ENCODE measurements at regions not wholly inside any gene's neighbourhood (a gene's known extent, or its start where the extent isn't known, plus 50 kb on each side); places are given as distances from the start of the nearest gene placed in this dataset.

- DNase-seq (ENCODE audit: low read depth in 2 of 2), result no peak
Observed at GRCh38 chr5:173719731-173720082, 103.3 kb upstream of the BOD1 start.

- no peak for DNase-seq (ENCODE audit: low read depth in 2 of 2)
Observed at GRCh38 chr5:173720286-173720952, 104.0 kb upstream of the BOD1 start.

DNA sequence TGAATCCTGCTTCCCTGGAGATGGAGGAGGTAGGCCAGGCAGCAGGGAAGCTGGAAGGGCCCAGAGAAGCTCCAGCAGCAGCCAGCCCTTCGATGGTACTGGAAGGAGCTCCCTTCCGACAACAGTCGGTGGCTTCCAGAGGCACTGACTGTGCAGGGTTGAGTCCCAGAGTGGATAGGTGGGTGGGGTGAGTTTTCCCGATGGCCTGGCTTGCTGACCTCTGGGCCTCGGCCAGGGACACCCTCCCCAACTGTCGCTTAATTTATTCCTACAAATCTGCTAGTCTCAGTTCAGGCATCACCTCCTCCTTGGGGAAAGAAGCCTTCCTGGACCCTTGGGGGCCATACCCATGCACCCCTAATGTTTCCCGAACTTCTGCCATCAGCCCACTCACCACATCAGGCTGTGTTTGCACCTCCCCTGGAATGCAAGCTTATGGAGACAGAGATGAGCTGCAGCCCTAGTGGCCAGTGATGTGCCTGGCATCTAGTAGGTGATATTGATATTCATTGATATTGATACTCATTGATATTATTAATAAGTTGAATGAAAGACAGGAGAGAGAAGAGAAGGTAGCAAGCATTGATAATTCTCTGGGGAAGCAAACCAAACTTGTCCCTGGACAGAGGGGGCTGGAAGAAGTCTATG lies 104.6 kb upstream of the BOD1 start:
- DNase-seq (ENCODE audit: low read depth in 2 of 2), result no peak

- DNase-seq (ENCODE audit: low read depth in 2 of 2), result no peak
Observed at GRCh38 chr5:173721601-173722232, 105.3 kb upstream of the BOD1 start.

GRCh38 chr5:173726846-173727557 lies 110.6 kb upstream of the BOD1 start:
- no peak for DNase-seq (ENCODE audit: low read depth in 2 of 2)

GRCh38 chr5:173727839-173728778 lies 111.7 kb upstream of the BOD1 start:
- no peak for DNase-seq (ENCODE audit: low read depth in 2 of 2)

DNA sequence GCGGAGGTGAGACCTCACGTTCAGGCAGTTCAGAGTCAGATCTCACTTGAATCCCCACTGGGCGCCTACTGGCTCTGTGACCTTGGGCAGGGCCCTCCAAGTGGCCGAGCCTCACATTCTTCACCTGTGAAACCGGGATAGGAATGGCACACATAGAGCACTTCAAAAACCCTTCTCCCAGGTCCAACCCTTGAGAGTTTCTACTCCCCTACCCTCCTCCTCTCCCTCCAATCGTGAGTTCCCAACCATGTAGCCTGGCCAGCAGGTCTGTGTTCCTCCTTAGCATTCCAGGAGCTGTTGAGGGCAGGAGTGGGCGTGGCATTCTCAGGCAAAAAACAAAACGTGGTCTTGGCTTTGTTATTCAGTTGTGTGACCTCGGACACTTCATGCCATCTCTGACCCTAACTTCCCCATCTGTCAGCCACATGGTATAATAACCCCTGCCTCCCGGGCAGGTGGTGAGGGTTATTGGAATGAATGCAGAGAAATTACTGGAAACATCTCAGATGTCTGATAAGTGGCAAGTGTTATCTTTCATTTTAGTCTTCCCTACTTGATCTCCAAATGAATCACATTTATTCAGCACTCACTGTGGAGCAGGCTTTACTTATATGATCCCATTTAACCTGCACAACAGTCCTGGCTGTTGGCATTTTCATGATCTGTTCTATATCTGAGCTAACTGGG lies 112.8 kb upstream of the BOD1 start:
- no peak for DNase-seq (ENCODE audit: low read depth in 2 of 2)

DNA sequence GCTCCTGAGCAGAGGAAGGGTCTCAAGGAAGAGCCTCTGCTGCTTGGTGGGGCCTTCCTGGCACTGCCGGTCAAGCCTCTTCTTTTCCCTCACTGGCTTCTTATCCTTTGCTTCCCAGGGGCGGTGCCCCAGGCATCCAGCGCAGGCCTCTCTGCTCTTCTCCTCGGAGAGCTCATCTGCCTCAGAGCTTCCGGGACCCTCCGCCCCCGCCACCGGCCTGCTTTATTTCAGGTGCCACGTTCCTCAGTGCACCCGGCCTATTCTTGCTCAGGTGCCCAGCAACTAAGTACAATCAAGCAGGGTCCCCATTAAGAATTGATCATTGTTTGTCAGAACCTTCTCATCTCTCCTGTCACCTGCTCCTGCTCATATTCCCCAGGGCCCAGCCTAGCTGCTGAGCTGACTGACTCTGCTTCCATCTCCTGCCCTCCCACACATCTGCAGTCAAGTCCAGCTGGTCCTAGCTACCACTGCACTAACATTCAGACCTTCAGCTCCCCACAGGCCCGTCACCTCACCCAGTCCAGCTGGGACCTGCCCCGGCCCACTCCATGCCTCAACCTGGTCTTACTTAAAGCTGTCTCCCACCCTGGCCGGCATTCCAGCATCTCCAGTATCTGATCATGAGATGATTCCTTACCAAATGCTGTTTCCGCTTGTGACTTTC lies 114.3 kb upstream of the BOD1 start:
- DNase-seq (ENCODE audit: low read depth in 2 of 2), result no peak

DNA sequence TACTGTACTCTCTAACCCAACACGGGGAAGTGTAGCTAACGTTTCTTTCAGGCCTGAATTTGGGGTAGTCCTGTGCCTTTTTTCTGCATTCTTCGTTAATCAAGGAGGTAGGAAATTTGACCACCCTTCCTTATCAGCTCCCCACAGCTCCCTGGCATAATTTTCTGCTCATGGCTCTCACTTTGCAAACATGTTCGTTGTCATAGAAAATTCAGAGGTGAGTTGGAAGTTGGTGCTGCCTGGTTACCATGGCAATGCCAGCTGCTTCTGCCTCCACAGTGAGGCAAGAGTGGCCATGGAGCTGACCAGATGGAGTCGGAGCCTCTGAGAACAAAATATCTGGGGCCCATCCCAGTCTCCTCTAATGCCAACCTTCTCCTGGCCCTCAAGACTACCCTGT lies 116.6 kb upstream of the BOD1 start:
- no peak for DNase-seq (ENCODE audit: low read depth in 2 of 2)

DNA sequence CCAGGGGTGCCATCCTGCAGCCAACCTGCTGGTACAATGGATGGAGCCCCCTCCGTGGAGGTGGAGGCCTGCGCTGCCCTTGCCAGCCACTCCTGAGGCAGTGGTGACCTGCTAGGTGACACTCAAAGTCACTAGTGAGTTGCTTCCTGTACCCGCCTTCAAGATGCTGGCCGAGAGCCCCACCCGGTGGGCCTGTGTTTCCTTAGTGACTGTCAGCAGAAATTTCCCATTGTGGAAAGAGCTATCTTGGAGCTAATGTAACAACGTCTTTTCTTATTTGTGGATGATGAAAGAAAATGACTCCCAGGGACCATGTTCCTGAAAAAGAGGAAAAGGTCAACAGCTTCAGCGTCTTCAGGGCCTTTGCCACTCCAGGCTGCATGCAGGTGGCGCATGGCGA lies 117.0 kb upstream of the BOD1 start:
- no peak for DNase-seq (ENCODE audit: low read depth in 2 of 2)

DNA sequence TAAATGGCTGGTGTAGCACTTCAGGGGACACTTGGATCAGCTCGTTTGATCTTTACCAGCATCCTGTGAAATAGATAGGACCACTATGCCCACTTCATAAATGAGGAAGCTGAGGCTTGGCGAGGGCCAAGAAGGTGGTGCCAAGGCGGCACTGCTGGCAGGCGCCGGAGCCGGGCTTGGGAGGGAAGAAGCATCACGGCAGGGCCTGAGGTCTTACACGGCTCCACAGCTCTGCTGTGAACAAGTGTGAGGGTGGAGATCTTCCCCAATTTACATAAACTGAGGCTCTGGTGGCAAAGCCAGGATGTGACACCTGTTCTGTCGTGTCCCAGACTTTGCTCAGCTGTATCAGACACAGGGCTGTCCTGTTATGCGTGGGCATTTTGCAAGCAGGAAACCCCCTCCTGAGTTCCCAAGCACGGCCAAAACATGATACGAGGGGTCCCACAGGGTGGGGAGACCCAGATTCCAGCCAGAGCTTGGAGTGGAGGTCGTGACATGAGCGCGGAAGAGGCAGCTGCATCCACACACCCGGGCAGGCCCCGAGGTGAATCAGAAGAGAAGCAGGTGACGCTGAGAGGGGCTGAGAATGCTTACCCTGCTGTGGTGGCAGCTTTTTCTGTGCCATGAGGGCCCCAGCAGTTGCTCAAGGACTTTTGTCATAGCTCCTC lies 117.5 kb upstream of the BOD1 start:
- no peak for DNase-seq (ENCODE audit: low read depth in 2 of 2)

GRCh38 chr5:173734716-173735115 lies 118.3 kb upstream of the BOD1 start:
- no peak for DNase-seq (ENCODE audit: low read depth in 2 of 2)

DNA sequence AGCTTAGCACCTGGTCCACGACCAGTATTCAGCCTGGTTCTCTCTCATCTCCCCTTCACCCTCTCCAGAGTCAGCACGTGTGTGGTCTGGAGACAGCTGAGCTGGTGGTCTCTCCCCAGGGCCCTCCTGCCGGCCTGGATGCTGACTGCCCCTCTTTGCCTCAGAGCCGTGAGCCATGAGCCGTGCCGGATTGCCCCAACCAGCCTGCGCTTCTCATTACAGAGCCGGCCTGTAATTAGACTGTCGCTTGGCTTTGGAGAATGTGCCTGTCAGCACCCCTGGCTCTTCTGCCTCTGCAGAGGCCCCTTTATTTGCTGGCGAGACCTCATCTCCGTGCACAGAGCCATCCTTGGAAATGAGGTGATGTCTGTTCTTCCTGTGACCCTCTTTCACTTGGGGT lies 118.7 kb upstream of the BOD1 start:
- DNase-seq (ENCODE audit: low read depth in 2 of 2), result no peak

DNA sequence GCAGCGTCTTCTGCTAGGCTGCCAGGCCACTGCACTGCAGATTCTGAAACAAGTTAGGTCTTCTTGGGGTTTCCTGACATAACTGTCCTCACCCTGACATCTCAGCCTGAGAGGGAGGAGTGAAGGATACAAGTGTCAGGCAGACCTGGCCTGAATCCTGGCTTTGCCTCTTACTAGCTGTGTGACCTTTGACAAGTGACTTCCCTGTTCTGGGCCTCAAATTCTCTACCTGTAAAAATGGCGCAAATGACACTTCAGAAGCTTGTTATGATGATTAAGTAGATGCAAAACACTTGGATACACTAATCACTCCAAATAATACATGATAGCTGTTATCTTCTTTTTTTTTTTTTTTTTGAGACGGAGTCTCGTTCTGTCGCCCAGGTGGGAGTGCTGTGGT lies 119.2 kb upstream of the BOD1 start:
- no peak for DNase-seq (ENCODE audit: low read depth in 2 of 2)

GRCh38 chr5:173736374-173736773 lies 119.9 kb upstream of the BOD1 start:
- DNase-seq (ENCODE audit: low read depth in 2 of 2), result no peak

- no peak for DNase-seq (ENCODE audit: low read depth in 2 of 2)
Observed at GRCh38 chr5:173736923-173737412, 120.5 kb upstream of the BOD1 start.

DNA sequence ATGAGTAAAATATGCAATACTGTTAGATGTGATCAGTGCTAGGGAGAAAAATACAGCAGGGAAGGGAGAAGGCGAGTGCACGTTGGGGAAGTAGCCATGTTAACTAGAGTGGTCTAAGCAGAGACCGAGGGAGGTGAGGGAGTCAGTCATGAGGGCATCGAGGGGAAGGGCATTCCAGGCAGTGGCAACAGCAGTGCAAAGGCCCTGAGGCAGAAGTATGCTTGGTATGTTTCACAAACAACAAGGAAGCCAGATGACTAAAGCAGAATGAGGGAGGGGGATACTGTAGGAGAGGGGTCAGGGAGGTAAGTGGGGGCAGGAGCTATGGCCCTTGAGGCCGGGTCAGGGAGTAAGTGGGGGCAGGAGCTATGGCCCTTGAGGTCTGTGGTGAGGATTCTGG lies 123.3 kb upstream of the BOD1 start:
- no peak for DNase-seq (ENCODE audit: low read depth in 2 of 2)

DNA sequence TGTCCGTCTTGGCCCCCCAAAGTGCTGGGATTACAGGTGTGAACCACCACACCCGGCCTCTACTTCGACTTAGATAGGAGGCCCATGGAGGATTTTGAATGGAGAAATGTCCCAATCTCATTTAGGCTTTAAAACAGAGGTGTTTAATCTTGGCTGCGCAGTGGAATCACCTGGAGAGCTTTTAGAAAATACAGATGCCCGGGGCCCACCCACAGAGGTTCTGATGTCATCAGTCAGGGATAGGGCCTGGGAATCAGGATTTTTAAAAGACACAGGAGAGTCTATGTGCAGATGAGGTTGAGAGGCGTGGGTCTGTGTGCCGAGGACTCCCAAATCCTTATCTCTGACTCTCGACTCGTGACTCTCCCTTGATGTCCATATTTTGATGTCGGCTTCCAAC lies 124.0 kb upstream of the BOD1 start:
- no peak for DNase-seq (ENCODE audit: low read depth in 2 of 2)

DNA sequence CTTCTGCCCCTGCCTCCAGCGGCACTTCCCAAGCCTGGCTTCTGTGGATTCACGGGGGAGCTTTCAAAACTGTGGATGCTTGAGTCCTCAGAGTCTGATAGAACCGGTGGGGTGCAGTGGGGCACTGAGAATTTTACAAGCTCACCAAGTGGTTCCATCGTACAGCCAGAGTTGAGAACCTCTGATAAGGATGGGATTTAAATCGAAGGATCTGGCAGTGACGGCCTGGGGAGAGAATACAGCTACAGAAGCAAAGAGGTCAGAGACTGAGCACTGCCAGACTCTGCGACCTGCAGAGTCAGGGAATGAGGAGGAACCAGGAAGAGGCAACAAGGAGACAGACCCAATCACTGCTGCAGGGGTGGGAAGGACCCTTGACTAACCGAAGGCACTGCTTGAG lies 124.6 kb upstream of the BOD1 start:
- DNase-seq (ENCODE audit: low read depth in 2 of 2), result no peak

All from stimulated activated CD4-positive, alpha-beta T cell treated with anti-CD3 and anti-CD28 coated beads, Interleukin-4, amount 100 ng/mL, for 48 hours (primary cell).